HG03565 (cell line): ENCODE measurements at regions not wholly inside any gene's neighbourhood (a gene's known extent, or its start where the extent isn't known, plus 50 kb on each side); places are given as distances from the start of the nearest gene placed in this dataset.

Experiments used
- ATAC-seq: cut with Tn5 transposase; IDR thresholded peaks from one replicate; pipeline ENCODE4 v1.9.1; 2021; ENCODE audit warnings: mild to moderate bottlenecking, moderate library complexity; ENCODE audit not compliant: unreplicated experiment

DNA sequence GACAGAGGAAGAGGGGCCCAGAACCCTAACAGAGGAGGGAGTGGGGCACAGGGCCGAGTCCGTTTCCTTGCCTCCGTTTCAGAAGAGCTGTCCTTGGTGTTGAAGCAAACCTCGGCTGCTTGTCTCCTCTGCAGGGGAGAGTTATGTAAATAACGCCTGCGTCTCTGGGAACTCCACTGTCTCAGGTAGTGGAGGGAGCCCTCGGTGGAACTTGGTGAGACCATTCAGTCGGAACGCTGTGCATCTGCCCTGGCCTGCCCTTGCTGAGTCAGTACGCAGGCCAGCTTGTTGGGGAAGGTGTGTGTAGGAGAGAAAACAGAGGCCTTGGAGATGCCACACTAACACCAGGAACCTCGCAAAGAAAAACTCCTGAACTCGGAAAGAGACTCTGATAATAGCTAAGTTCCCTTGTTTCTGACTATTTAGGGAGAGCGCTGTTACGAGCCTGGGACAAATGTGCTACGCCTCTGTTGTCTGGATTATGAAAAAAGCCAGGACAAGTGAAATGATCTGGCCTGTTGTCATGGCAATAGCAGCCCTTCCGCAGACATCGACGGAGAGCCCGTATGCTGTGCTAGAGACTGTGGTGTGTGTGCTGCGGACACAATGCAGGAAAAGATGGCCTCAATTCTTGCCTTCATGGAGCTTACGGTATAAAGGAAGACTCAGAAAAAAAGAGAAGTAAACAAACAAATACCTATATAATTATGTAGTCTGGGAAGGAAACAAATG, 94.6 kb upstream of the AKT3 start:
- no peak for ATAC-seq

- ATAC-seq, result no peak
Observed at GRCh38 chr1:243943671-243944428, 93.8 kb upstream of the AKT3 start.

DNA sequence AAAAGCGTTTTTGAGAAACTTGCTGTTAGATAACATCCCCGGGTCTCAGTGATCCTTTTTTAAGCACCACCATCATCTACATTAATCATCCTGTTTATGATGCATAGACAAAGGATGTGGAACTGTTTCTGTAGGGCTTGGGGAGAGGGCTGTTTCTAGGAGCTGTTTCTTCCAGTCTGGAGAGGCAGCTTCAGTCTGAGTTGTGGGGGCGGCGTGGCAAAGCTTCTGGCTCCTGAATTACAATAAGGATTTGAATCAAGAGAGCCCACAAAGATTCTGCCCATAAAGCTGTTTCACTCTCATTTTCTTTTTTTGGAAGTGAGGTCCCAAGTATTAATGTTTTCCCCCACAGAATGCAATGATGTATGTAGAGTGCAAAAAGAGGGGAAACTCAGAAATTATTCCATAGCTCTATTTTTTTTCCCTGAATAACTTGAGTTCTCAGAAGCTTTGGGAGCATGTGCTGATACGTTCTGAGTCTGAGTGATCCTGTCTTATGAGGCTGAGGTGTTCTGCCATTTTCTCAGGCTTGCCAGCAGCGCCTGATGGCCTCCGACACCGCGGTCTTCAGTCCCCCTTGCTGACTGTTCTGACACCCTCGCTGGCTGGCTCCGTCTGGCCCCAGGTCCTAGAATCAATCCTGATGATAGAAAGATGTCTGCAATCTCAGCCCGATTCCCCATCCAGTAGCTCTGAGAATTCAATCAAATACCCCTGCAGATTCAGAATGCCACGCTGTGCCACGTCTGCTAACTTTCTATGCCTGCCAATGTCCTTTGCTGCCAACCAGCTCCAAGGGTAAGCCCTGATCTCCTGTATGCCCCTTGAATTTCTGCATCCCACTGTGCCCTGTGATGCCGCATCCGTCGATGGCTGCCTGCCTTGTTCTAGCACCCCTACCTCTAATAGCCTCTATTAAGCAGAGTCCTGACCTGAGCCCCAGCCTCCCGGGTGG, 92.4 kb upstream of the AKT3 start:
- no peak for ATAC-seq

- no peak for ATAC-seq
Observed at GRCh38 chr1:243940451-243940850, 90.4 kb upstream of the AKT3 start.

- no peak for ATAC-seq
Observed at GRCh38 chr1:243939167-243939848, 89.3 kb upstream of the AKT3 start.

DNA sequence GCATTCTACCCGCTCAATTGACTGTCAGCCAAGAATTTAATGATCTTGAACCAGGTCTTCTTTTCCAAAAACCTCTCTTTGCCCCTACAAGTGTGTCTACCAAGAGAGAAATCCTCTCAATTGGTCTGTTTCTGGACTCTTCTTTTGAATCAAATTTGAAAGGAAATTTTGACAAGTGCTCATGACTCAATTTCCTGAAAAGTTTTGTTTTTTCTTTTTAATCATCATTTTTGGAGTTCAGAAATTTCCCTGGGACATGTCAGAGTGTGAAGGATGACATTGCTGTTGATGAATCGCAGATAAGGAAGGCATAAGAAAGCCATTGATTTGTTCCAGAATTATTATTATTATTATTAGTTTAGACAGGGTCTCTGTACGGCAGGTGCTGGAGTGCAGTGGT, 88.2 kb upstream of the AKT3 start:
- ATAC-seq, result no peak

- ATAC-seq, result no peak
Observed at GRCh38 chr1:243933495-243933894, 83.5 kb upstream of the AKT3 start.

GRCh38 chr1:243931957-243932356, 81.9 kb upstream of the AKT3 start:
- ATAC-seq, result no peak

- ATAC-seq, result no peak
Observed at GRCh38 chr1:243930822-243931671, 81.0 kb upstream of the AKT3 start.

DNA sequence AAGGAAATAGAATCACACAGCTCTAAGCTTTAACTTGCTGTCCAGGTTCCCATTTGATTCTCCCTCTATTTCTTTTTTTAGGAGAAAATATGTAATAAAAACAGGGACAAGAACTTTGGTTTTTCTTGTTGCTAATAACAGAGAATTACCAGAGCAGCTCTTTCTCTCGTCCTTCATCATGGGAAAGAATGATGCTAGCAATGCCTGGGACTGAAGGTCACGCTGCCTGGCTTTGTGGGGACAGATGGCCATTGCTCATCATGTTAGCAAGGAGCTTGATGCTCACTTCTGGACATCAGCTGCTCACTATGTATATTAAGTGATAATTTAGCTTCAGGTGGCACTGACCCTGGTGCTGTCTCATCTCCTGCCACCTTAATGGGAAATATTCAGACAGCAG, 77.3 kb upstream of the AKT3 start:
- no peak for ATAC-seq

GRCh38 chr1:243926803-243927245, 76.8 kb upstream of the AKT3 start:
- no peak for ATAC-seq

DNA sequence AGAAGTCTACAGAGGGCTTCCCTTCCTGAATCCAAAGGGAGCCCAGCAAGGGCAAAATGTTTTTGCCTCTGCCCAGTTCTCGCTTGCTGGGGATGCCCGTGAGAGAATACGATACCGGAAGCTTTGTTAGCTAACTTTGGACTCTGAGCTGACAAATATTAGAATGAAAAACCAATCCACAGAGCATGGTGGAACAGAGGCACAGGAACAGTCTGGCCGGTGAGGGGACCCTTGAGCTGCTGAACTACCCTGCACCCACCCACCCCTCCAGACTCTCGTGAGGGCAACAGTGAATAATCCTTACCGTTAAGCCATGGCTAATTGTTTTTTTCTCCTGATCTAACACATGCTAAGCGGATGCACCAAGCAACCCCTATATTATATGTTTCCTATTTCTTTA, 76.3 kb upstream of the AKT3 start:
- no peak for ATAC-seq

GRCh38 chr1:243924588-243925349, 74.7 kb upstream of the AKT3 start:
- no peak for ATAC-seq

GRCh38 chr1:243924188-243924587, 74.1 kb upstream of the AKT3 start:
- no peak for ATAC-seq

DNA sequence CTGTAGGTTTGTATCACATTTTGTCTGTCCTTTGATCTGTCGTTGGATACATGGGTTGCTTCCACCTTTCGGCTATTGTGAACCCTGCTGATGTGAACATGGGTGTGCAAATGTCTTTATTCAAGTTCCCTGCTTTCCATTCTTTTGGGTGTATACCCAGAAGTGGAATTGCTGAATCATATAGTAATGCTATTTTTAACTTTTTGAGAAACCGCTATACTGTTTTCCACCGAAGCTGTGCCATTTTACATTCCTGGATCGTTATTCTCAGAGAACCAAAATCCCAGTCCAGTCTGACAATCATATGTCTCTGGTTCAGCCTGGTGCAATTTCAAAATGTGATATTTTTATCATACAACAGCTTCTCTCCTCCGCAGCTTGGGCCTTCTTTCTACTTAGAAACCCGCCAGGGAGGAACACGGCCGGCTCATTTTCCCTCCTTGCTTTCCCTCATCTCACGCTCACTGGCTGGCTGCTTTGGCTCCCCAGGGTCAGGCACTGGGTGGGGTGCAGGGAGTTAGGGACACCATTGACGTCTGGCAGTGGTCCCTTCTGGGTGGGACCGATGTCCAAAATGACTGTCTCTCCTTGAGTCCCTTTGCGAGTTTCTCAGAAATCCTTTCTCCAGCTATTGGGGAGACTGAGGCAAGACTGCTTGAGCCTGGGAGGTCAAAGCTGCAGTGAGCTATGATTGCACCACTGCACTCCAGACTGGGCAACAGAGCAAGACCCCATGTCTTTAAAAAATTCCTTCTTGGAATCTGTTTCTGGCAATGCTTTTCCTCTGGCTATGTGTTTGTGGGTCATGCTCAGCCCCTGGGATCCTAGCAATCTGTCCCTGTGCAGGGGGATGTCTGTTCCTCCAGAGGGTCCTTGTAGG, 73.5 kb upstream of the AKT3 start:
- ATAC-seq, result no peak

- ATAC-seq, result no peak
Observed at GRCh38 chr1:243921111-243921510, 71.1 kb upstream of the AKT3 start.

DNA sequence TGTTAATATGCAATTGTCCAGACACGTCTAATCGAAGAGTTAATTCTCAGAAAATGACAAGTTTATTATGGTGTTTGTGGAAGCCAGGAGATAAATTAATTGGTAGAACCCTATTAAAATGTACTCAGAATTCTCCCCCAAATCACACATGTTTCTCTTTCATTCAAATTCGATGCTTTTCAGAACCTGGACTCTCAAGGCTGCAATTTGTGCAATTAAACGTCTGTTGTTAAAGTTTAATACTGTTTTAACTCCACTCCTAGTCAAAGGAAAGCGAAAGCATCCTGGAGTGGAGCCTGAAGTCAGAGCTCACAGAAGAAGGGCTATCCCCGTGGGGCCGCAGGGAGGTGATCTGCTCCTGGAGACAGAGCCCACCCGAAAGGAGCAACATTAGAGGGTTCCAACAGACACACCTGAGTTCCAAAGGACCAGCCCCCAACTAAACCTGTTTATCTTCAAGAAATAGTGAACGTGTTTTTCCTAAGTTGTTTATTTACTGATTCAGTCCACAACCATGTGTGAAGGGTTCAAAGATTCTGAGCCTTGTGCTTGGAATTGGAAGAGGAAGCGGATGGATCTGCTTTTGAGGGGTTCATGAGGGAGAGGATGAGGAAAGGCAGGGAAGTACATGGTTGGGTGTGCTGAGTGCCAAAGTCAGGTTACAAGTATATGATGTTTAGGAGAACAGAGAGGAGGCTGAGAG, 68.0 kb upstream of the AKT3 start:
- no peak for ATAC-seq
